NB4 (cell line): ENCODE measurements at regions not wholly inside any gene's neighbourhood (a gene's known extent, or its start where the extent isn't known, plus 50 kb on each side); places are given as distances from the start of the nearest gene placed in this dataset.

ENCODE experiments used
- POLR2A ChIP-seq: IDR thresholded peaks from 2 replicates; pipeline ENCODE4 v1.6.1; 2011; ENCODE audit warnings: mild to moderate bottlenecking; ENCODE audit not compliant: insufficient read length; ENCODE audit errors: extremely low read depth
- TF ChIP-seq, protein P1 (sequence below): IDR thresholded peaks from one replicate; pipeline ENCODE4 v1.5.1; 2012; ENCODE audit warnings: low read depth, low read length

GRCh38 chr14:29109589-29109988, 343.0 kb downstream of the FOXG1 start:
- TF ChIP-seq POLR2A: no peak
- TF ChIP-seq, protein P1, sequence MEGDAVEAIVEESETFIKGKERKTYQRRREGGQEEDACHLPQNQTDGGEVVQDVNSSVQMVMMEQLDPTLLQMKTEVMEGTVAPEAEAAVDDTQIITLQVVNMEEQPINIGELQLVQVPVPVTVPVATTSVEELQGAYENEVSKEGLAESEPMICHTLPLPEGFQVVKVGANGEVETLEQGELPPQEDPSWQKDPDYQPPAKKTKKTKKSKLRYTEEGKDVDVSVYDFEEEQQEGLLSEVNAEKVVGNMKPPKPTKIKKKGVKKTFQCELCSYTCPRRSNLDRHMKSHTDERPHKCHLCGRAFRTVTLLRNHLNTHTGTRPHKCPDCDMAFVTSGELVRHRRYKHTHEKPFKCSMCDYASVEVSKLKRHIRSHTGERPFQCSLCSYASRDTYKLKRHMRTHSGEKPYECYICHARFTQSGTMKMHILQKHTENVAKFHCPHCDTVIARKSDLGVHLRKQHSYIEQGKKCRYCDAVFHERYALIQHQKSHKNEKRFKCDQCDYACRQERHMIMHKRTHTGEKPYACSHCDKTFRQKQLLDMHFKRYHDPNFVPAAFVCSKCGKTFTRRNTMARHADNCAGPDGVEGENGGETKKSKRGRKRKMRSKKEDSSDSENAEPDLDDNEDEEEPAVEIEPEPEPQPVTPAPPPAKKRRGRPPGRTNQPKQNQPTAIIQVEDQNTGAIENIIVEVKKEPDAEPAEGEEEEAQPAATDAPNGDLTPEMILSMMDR: no peak
